CD1c-positive myeloid dendritic cell (primary cell): ENCODE measurements at regions not wholly inside any gene's neighbourhood (a gene's known extent, or its start where the extent isn't known, plus 50 kb on each side); places are given as distances from the start of the nearest gene placed in this dataset.

ENCODE experiments used
- DNase-seq: peaks from one replicate; pipeline ENCODE4 v3.0.0-alpha.2; 2016; ENCODE audit errors: extremely low spot score

DNA sequence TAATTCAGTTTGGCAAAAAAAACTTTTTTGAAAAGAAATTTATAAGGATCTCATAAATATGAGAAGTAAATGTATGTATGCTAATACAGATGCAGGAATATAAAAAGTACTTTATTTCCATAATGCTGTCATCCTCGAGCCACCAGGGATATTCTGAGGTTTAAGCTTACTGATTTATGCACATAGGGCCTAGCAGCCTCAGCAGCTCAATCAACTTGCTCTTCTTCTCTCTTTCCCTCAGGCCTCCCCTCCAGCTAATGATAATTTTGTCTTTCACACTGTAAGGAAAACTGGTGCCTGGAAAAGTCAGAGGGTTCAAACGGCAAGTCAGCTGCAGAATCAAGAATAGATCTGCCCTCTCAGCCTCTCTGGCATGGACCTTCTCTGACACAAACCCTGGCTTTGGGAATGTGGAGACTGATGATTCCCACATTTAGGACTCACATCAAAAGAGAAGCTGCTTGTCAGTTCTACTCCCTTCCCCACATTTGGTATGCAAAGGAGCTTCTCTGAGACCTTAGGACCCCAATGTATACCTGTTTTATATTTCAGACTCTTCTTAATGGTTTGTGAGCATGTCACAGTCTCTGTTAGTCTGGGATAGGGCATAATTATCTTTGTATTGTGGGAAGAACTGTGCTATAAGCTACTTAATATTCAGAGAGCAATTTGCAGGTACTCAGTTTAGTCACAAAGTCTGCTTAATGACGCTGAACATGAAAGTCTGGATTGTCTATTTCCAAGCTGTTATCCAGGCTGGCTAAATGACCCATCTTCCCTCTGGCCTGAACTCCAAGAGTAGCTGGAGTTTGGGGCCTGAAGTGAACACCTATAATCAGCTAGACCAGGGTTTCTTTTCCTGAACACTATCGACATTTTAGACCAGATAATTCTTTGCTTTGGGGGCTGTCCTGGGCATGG lies 52.1 kb upstream of the DIPK1A start:
- no peak for DNase-seq

DNA sequence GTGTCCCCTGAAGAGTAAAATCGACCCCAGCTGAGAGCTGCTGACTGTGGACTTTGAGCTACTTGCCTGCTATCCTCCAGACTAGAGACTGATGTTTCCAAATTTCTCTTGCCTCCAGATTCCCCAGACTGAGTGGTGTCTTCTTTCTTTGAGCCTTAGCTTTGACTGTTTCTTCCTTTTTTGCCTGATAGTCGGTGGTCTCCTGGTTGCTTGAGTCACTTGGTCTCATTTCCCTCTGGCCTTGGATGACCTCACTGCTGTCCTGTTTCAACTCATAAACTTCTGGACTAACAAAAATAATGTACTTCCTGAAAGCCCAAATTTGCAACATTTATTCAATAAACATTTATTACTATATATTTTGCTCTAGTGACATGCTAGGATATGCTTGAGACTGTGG lies 52.9 kb upstream of the DIPK1A start:
- DNase-seq: peak; percentile 71

DNA sequence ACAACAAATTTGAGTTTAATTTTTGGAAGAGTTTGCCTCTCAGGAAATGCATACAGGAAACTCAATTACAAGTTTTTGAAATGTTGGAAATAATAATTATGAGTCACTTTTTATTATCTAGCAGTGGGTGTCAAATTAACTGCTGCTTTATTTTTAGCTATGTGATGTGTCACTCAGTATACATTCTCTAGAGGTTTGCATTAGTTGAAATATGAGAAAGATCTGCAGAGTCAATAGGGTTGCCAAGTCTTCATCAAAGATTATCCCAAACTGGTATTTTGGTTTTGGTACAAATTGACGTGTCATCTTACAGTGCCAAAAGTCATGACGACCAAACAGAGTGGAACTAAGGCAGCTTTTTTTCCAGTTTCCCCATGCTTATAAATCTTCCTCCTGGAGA lies 54.3 kb upstream of the DIPK1A start:
- no peak for DNase-seq

- DNase-seq: no peak
These were observed 54.9 kb upstream of the DIPK1A start for GRCh38 chr1:93016171-93016570.

DNA sequence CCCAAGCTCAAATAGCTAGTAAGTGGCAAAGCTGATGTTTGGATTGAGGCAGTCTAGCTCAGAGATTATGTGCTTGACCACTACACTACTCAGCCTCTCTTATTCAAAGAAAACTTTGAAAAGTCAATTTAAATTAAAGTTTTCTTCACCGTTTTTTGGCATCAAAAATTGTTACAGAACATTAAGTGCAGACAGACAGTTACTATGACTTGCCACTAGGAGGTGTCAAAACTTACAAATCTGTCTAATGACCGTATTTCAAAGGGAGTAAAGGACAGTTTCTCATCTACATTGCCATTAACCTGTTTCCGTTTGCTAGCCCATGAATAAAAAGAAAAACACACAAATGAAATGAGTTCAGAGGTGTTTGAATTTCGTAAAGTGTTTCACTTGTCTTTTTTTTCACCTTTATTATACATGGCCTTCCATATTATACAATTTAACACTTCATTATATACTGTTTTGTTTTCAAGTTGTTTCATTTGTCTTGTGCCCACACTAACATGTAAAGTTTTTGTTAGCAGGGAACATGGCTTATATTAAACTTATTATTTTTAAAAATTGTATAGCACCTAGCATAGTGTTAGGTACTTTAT lies 57.4 kb upstream of the MTF2 start:
- DNase-seq: peak; percentile 73

GRCh38 chr1:93022580-93022979 lies 56.5 kb upstream of the MTF2 start:
- no peak for DNase-seq

DNA sequence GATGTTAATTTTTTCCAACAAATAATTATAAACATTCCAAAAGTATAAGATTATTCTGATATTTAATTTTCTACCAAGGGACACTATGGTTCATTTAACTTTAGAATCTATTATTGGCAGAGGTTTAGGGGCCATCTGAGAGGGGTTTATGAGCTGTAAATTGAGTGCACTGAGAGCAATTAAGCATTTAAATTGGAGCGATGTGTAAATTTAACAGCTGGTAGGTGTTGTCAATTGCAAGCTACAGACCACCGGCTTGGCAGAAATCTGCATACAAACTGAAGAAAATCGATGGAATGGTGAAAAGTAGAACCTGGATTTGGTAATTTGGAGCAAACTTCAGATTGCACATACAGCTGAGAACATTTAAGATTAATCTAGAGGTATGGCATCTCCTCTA lies 55.8 kb upstream of the MTF2 start:
- DNase-seq: no peak

GRCh38 chr1:93025572-93025971 lies 53.5 kb upstream of the MTF2 start:
- DNase-seq: no peak

DNA sequence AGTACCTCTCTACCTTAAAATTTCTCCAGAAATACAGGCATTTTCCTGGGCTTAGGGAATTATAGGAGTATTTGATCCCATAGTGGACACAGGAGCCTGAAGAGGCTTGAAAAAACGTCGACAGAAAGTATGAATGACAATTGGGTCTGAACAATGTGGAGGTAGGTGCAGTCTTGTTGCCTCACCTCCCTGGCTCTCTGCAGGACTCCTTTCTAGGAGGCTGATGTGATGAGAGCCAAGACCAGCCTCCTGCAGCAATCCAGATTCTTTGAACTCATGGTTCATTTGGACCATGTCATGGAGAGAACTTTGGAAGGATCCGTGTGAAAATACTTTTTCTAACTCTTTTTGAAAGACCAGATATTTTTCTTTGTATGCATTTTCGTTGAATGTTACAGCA lies 50.5 kb upstream of the MTF2 start:
- DNase-seq: no peak
